PC-3 (cell line): ENCODE measurements at regions not wholly inside any gene's neighbourhood (a gene's known extent, or its start where the extent isn't known, plus 50 kb on each side); places are given as distances from the start of the nearest gene placed in this dataset.

Experiments used
- EZH2 ChIP-seq: fragments of 300-600 bp; sonication (generic); IDR thresholded peaks from one replicate; pipeline ENCODE4 v1.6.1; 2017; ENCODE audit warnings: antibody characterized with exemption, mild to moderate bottlenecking, low read length; ENCODE audit not compliant: unreplicated experiment
- EZH2phosphoT487 ChIP-seq: fragments of 300-600 bp; sonication (generic); IDR thresholded peaks from 2 replicates; pipeline ENCODE4 v1.6.1; 2018; ENCODE audit warnings: mild to moderate bottlenecking, antibody characterized with exemption, low read length, borderline replicate concordance
- TF ChIP-seq, protein P1 (sequence below): fragments of 300-600 bp; sonication (generic); conservative IDR thresholded peaks from 2 replicates; pipeline ENCODE4 v1.5.1; 2017; ENCODE audit warnings: antibody characterized with exemption, low read depth, mild to moderate bottlenecking, low read length

GRCh38 chr18:75529394-75529793, 101.9 kb upstream of the SMIM21 start:
- TF ChIP-seq, protein P1, sequence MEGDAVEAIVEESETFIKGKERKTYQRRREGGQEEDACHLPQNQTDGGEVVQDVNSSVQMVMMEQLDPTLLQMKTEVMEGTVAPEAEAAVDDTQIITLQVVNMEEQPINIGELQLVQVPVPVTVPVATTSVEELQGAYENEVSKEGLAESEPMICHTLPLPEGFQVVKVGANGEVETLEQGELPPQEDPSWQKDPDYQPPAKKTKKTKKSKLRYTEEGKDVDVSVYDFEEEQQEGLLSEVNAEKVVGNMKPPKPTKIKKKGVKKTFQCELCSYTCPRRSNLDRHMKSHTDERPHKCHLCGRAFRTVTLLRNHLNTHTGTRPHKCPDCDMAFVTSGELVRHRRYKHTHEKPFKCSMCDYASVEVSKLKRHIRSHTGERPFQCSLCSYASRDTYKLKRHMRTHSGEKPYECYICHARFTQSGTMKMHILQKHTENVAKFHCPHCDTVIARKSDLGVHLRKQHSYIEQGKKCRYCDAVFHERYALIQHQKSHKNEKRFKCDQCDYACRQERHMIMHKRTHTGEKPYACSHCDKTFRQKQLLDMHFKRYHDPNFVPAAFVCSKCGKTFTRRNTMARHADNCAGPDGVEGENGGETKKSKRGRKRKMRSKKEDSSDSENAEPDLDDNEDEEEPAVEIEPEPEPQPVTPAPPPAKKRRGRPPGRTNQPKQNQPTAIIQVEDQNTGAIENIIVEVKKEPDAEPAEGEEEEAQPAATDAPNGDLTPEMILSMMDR = no peak
- TF ChIP-seq EZH2phosphoT487 = no peak
- no peak for TF ChIP-seq EZH2
